DMS114 treated with DMSO at 0.1 percent for 48 hours (cell line): ENCODE measurements at regions not wholly inside any gene's neighbourhood (a gene's known extent, or its start where the extent isn't known, plus 50 kb on each side); places are given as distances from the start of the nearest gene placed in this dataset.
"Not testable (repeated sequence)": the region's sequence is repeated elsewhere in the genome, so short reads cannot be mapped to it uniquely, and the experiment has no call there.

ENCODE experiments used
- DNase-seq: peaks from one replicate; lab custom pipeline; 2025; ENCODE audit not compliant: unreplicated experiment; lab: John Stamatoyannopoulos, UW

GRCh38 chr14:43595096-43595772 lies 911.8 kb downstream of the FSCB start:
- DNase-seq, result no peak

- DNase-seq, result no peak
Observed at GRCh38 chr14:43591776-43592175, 915.3 kb downstream of the FSCB start.

GRCh38 chr14:43587183-43587582 lies 919.9 kb downstream of the FSCB start:
- no peak for DNase-seq

GRCh38 chr14:43579671-43580070 lies 927.4 kb downstream of the FSCB start:
- DNase-seq, result no peak

GRCh38 chr14:43568022-43568421 lies 939.1 kb downstream of the FSCB start:
- DNase-seq, result no peak

GRCh38 chr14:43548368-43548767 lies 958.7 kb downstream of the FSCB start:
- no peak for DNase-seq

GRCh38 chr14:43547596-43547995 lies 959.5 kb downstream of the FSCB start:
- not testable (repeated sequence) for DNase-seq

- DNase-seq, result no peak
Observed at GRCh38 chr14:43541356-43541755, 965.7 kb downstream of the FSCB start.

GRCh38 chr14:43540948-43541347 lies 966.1 kb downstream of the FSCB start:
- no peak for DNase-seq

- DNase-seq, result no peak
Observed at GRCh38 chr14:43539210-43539609, 967.9 kb downstream of the FSCB start.

GRCh38 chr14:43535231-43535838 lies 971.7 kb downstream of the FSCB start:
- no peak for DNase-seq

GRCh38 chr14:43532825-43533416 lies 974.2 kb downstream of the FSCB start:
- no peak for DNase-seq

GRCh38 chr14:43528321-43528720 lies 978.8 kb downstream of the FSCB start:
- no peak for DNase-seq

GRCh38 chr14:43525658-43526057 lies 981.4 kb downstream of the FSCB start:
- DNase-seq, result no peak

GRCh38 chr14:43522901-43523300 lies 984.2 kb downstream of the FSCB start:
- DNase-seq, result no peak

GRCh38 chr14:43522191-43522590 lies 984.9 kb downstream of the FSCB start:
- no peak for DNase-seq

GRCh38 chr14:43503508-43503907 lies 1003.6 kb downstream of the FSCB start:
- no peak for DNase-seq

- DNase-seq, result not testable (repeated sequence)
Observed at GRCh38 chr14:43492359-43492758, 1014.7 kb downstream of the FSCB start.

- no peak for DNase-seq
Observed at GRCh38 chr14:43483415-43483814, 1023.7 kb downstream of the FSCB start.

- DNase-seq, result no peak
Observed at GRCh38 chr14:43481864-43482263, 1025.2 kb downstream of the FSCB start.

- DNase-seq, result no peak
Observed at GRCh38 chr14:43480976-43481375, 1026.1 kb downstream of the FSCB start.

GRCh38 chr14:43479596-43480195 lies 1027.4 kb downstream of the FSCB start:
- no peak for DNase-seq
